BJ (cell line): ENCODE measurements at regions not wholly inside any gene's neighbourhood (a gene's known extent, or its start where the extent isn't known, plus 50 kb on each side); places are given as distances from the start of the nearest gene placed in this dataset.

ENCODE experiments used
- CTCF ChIA-PET: fragments of 350-600 bp; formaldehyde crosslinking; extraction: SDS; loops from one replicate; lab custom pipeline; 2021; ENCODE audit warnings: antibody characterized with exemption, inconsistent platforms; lab: Yijun Ruan, JAX
- POLR2A ChIA-PET: fragments of 300-600 bp; sonication (Branson Sonifier 250); formaldehyde crosslinking; extraction: SDS; loops from one replicate; lab custom pipeline; 2021; ENCODE audit warnings: antibody characterized with exemption; lab: Charles Lee
- DNase-seq: peaks from one replicate; pipeline ENCODE4 v3.0.0-alpha.2; 2011; ENCODE audit warnings: low read depth
- H3K27me3 ChIP-seq: 2 replicates; pipeline ENCODE4 v1.6.0; 2011; ENCODE audit warnings: low read length; ENCODE audit not compliant: control insufficient read depth, insufficient read depth
- H3K36me3 ChIP-seq: 2 replicates; pipeline ENCODE4 v1.5.1; 2011; ENCODE audit warnings: low read length; ENCODE audit not compliant: control insufficient read depth, insufficient read depth
- H3K4me3 ChIP-seq: 2 replicates; pipeline ENCODE4 v1.5.1; 2011; ENCODE audit warnings: low read depth, mild to moderate bottlenecking, control low read depth, low read length
- CTCF ChIP-seq: IDR thresholded peaks from 2 replicates; pipeline ENCODE4 v1.5.1; 2011; ENCODE audit warnings: low read depth, mild to moderate bottlenecking, control low read depth, inconsistent platforms, low read length, moderate library complexity; ENCODE audit not compliant: insufficient read depth

- DNase-seq: no peak
- no peaks in the 10 kb centered on the region for H3K36me3 ChIP-seq
- no peak for TF ChIP-seq CTCF
- POLR2A ChIA-PET: no interaction called here
- no peaks in the 10 kb centered on the region for H3K27me3 ChIP-seq
- H3K4me3 ChIP-seq: no peak overlapping the region
- CTCF ChIA-PET: no interaction called here
These were observed 477.7 kb downstream of the BTBD3 start for GRCh38 chr20:12395353-12395752.

DNA sequence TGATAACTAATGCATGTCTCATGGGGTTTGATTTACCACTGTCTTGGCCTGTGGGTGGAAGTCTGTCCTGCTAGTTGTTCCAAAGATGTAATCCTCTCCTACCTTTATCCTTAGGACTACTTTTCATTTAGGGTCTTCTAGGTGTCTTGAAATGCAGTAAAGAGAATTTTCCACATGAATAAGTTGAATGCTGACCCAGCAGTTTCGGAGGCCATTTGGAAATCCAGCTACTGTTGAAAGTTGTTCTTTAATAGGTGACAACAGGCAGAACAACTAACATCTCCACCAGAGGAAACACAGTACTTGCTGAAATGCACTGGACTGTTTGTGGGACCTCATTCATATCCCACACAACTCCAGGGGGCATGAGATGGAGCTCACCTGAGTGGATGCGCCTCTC lies 478.1 kb downstream of the BTBD3 start:
- H3K27me3 ChIP-seq: no peaks in the 10 kb centered on the region
- H3K4me3 ChIP-seq: no peak overlapping the region
- no peaks in the 10 kb centered on the region for H3K36me3 ChIP-seq
- DNase-seq: no peak
- ChIA-PET CTCF (no interaction called here), POLR2A (no interaction called here)
- TF ChIP-seq CTCF: no peak

- POLR2A ChIA-PET: no interaction called here
- CTCF ChIA-PET: no interaction called here
These were observed 481.6 kb downstream of the BTBD3 start for GRCh38 chr20:12399110-12399836.

DNA sequence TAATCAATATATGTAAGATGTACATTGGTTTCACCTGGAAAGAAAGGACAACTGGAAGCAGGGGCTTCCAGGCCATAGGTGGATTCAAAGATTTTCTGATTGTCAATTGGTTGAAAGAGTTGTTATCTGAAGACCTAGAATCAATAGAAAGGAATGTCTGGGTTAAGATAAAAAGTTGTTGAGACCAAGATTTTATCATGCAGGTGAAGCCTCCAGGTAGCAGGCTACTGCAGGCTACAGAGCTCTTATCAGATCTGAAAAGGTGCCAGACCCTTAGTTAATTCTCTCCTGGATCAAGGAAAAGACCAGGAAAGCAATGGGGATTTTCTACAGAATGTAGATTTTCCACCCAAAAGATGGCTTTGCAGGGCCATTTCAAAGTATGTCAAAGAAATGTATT lies 487.2 kb downstream of the BTBD3 start:
- CTCF ChIA-PET: no interaction called here
- TF ChIP-seq CTCF: no peak

More at GRCh38 chr20:12399110-12399836, 481.6 kb downstream of the BTBD3 start:
- Histone ChIP-seq H3K27me3 (no peaks in the 10 kb centered on the region), H3K4me3 (no peak overlapping the region), H3K36me3 (no peaks in the 10 kb centered on the region)
- DNase-seq: no peak
- TF ChIP-seq CTCF: no peak

GRCh38 chr20:12406978-12407377 lies 489.3 kb downstream of the BTBD3 start:
- H3K27me3 ChIP-seq: no peaks in the 10 kb centered on the region
- ChIA-PET CTCF (no interaction called here), POLR2A (no interaction called here)
- no peak for TF ChIP-seq CTCF
- no peak overlapping the region for H3K4me3 ChIP-seq
- no peaks in the 10 kb centered on the region for H3K36me3 ChIP-seq
- no peak for DNase-seq

More for the DNA sequence above, 487.2 kb downstream of the BTBD3 start:
- Histone ChIP-seq H3K36me3 (no peaks in the 10 kb centered on the region), H3K27me3 (no peaks in the 10 kb centered on the region), H3K4me3 (no peak overlapping the region)
- POLR2A ChIA-PET: no interaction called here
- DNase-seq: no peak
